OCI-LY1 (cell line): ENCODE measurements at regions not wholly inside any gene's neighbourhood (a gene's known extent, or its start where the extent isn't known, plus 50 kb on each side); places are given as distances from the start of the nearest gene placed in this dataset.

Source experiments
- H2AFZ ChIP-seq: fragments of 200-600 bp; sonication (generic), shearing (Covaris generic); 2 replicates; pipeline ENCODE4 v1.6.0; 2014; ENCODE audit warnings: antibody characterized with exemption, mild to moderate bottlenecking, low read length
- H3F3A ChIP-seq: fragments of 200-600 bp; sonication (generic), shearing (Covaris generic); 2 replicates; pipeline ENCODE4 v1.6.0; 2014; ENCODE audit warnings: mild to moderate bottlenecking, antibody characterized with exemption, low read length, moderate library complexity; ENCODE audit not compliant: insufficient read depth
- H3K27ac ChIP-seq: fragments of 200-600 bp; sonication (generic); 2 replicates; pipeline ENCODE4 v1.5.1; 2014; ENCODE audit warnings: low read length, mixed run types, mild to moderate bottlenecking, low read depth; ENCODE audit not compliant: poor library complexity, severe bottlenecking
- H3K27me3 ChIP-seq: fragments of 200-600 bp; sonication (generic); 2 replicates; pipeline ENCODE4 v1.6.0; 2014; ENCODE audit warnings: antibody characterized with exemption, mild to moderate bottlenecking, low read length, moderate library complexity; ENCODE audit not compliant: insufficient read depth
- H3K36me3 ChIP-seq: fragments of 200-600 bp; sonication (generic); 2 replicates; pipeline ENCODE4 v1.6.1; 2014; ENCODE audit warnings: mild to moderate bottlenecking, antibody characterized with exemption, low read length, moderate library complexity, mixed read lengths; ENCODE audit not compliant: insufficient read depth
- H3K4me1 ChIP-seq: fragments of 200-600 bp; sonication (generic); 2 replicates; pipeline ENCODE4 v1.5.1; 2014; ENCODE audit warnings: mild to moderate bottlenecking, low read length, moderate library complexity; ENCODE audit not compliant: insufficient read depth, severe bottlenecking
- H3K4me2 ChIP-seq: fragments of 200-600 bp; sonication (generic), shearing (Covaris generic); 2 replicates; pipeline ENCODE4 v1.6.1; 2014; ENCODE audit warnings: low read length
- H3K4me3 ChIP-seq: fragments of 200-600 bp; sonication (generic); 2 replicates; pipeline ENCODE4 v1.5.1; 2014; ENCODE audit warnings: low read length, low read depth, mild to moderate bottlenecking, mixed read lengths; ENCODE audit not compliant: poor library complexity, severe bottlenecking
- H3K79me2 ChIP-seq: fragments of 200-600 bp; shearing (Covaris generic); 2 replicates; pipeline ENCODE4 v1.6.1; 2016; ENCODE audit warnings: mixed run types, low read length, mixed read lengths; ENCODE audit not compliant: insufficient read depth
- H3K9ac ChIP-seq: fragments of 200-600 bp; sonication (generic), shearing (Covaris generic); 2 replicates; pipeline ENCODE4 v1.6.1; 2014; ENCODE audit warnings: mild to moderate bottlenecking, low read length, mixed read lengths
- H3K9me2 ChIP-seq: fragments of 200-600 bp; sonication (generic), shearing (Covaris generic); 2 replicates; pipeline ENCODE4 v1.6.1; 2014; ENCODE audit warnings: low read depth, mild to moderate bottlenecking, low read length, mixed read lengths
- H3K9me3 ChIP-seq: fragments of 200-600 bp; shearing (Covaris generic); 2 replicates; pipeline ENCODE4 v1.6.1; 2014; ENCODE audit warnings: low read length, mixed read lengths
- H4K20me1 ChIP-seq: fragments of 200-600 bp; sonication (generic), shearing (Covaris generic); 2 replicates; pipeline ENCODE4 v1.6.0; 2016; ENCODE audit warnings: mild to moderate bottlenecking, low read length; ENCODE audit not compliant: insufficient read depth
- EZH2 ChIP-seq: fragments of 200-600 bp; sonication (generic), shearing (Covaris generic); IDR thresholded peaks from 2 replicates; pipeline ENCODE4 v1.8.0; 2017; ENCODE audit warnings: borderline replicate concordance, mixed run types, mild to moderate bottlenecking, antibody characterized with exemption, low read length, moderate library complexity, mixed read lengths
- TF ChIP-seq, protein P1 (sequence below): fragments of 200-600 bp; sonication (generic), shearing (Covaris generic); IDR thresholded peaks from 2 replicates; pipeline ENCODE4 v1.5.1; 2017; ENCODE audit warnings: mild to moderate bottlenecking, antibody characterized with exemption, low read length, moderate library complexity, mixed read lengths

DNA sequence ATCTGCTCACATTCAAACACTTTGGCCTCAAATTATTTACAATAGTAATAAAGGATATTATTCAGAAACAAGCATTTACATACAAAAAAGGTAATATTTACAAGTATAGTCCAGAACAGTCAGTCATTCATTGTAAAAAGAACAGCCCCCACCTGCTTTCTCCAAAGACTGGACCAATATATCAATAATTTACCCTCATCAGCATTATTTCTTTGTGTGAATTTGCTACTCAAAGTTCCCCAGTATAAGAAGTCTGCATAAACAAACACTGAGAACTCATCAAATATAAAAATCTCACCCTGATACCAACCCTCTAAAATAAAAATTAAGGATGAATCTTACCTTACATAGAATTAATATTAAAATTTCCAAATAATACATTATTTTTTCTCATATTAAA is 267.8 kb upstream of the POU5F2 start:
- Histone ChIP-seq H2AFZ (no peak overlapping the region), H3K4me1 (no peaks in the 10 kb centered on the region), H4K20me1 (no peaks in the 10 kb centered on the region), H3K9ac (no peak overlapping the region), H3K27me3 (no peaks in the 10 kb centered on the region), H3K27ac (no peak overlapping the region), H3K4me2 (no peak overlapping the region), H3K36me3 (no peaks in the 10 kb centered on the region), H3F3A (no peaks in the 10 kb centered on the region), H3K9me3 (peaks cover 3% of the 10 kb centered on the region; the same call in 1 of the 2 replicates), H3K79me2 (no peaks in the 10 kb centered on the region), H3K9me2 (no peaks in the 10 kb centered on the region), H3K4me3 (no peak overlapping the region)
- TF ChIP-seq, protein P1, sequence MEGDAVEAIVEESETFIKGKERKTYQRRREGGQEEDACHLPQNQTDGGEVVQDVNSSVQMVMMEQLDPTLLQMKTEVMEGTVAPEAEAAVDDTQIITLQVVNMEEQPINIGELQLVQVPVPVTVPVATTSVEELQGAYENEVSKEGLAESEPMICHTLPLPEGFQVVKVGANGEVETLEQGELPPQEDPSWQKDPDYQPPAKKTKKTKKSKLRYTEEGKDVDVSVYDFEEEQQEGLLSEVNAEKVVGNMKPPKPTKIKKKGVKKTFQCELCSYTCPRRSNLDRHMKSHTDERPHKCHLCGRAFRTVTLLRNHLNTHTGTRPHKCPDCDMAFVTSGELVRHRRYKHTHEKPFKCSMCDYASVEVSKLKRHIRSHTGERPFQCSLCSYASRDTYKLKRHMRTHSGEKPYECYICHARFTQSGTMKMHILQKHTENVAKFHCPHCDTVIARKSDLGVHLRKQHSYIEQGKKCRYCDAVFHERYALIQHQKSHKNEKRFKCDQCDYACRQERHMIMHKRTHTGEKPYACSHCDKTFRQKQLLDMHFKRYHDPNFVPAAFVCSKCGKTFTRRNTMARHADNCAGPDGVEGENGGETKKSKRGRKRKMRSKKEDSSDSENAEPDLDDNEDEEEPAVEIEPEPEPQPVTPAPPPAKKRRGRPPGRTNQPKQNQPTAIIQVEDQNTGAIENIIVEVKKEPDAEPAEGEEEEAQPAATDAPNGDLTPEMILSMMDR: no peak
- TF ChIP-seq EZH2: no peak

DNA sequence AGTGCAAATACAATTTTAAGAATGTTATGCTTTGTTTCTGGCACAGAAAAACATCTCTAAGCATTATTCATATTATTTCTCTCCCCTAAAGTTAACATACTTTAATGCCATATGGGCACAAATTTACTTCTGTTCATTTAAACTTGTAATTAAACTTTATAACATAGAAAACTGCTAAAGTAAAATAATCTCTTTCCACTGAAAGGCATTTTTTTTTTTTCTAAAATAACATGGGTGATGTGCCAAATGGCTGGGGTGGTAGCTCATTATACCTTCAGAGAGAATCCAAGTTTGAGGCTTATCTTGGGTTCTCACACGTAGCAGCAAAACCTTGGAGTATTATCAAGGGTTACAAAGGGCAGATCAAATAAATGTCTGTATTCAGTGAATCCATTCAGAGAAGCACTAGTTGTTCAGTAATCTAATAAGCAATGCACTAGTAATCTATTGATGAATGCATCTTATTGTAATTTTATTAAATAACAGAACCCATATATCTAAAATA is 257.6 kb upstream of the POU5F2 start:
- Histone ChIP-seq H3K79me2 (no peaks in the 10 kb centered on the region; the same call in 1 of the 2 replicates), H3K9me2 (no peaks in the 10 kb centered on the region), H3K4me2 (no peak overlapping the region), H4K20me1 (no peaks in the 10 kb centered on the region), H2AFZ (no peak overlapping the region), H3K4me1 (no peaks in the 10 kb centered on the region), H3K36me3 (no peaks in the 10 kb centered on the region; the same call in 1 of the 2 replicates), H3K4me3 (no peak overlapping the region), H3K9me3 (no peaks in the 10 kb centered on the region), H3K27me3 (no peaks in the 10 kb centered on the region), H3K9ac (no peak overlapping the region), H3F3A (no peaks in the 10 kb centered on the region), H3K27ac (no peak overlapping the region)
- TF ChIP-seq, protein P1: no peak
- TF ChIP-seq EZH2: no peak

DNA sequence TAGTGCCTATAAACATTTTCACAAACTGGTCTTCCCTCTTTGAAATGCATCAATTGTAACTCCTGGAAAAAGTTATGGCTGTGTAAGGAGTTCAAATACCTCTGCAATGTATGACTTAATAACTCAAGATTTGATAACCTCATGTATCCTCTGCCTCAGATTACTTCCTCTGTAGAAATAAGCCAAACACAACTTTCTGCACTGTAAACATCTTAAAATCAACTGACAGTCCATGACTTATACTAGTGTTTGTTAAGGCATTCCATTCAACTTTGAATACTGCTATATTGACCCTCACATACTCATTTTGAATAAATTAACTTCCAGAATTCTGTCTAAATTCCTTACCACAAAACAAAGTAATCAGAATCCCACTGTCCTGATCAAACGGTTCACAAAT is 256.2 kb upstream of the POU5F2 start:
- H3K36me3 ChIP-seq: no peaks in the 10 kb centered on the region
- no peaks in the 10 kb centered on the region for H3F3A ChIP-seq
- no peaks in the 10 kb centered on the region for H3K9me2 ChIP-seq
- TF ChIP-seq, protein P1: no peak
- TF ChIP-seq EZH2: no peak
- no peaks in the 10 kb centered on the region; the same call in 1 of the 2 replicates for H3K79me2 ChIP-seq
- H3K27me3 ChIP-seq: no peaks in the 10 kb centered on the region
- H2AFZ ChIP-seq: no peak overlapping the region
- no peaks in the 10 kb centered on the region for H3K9me3 ChIP-seq
- H3K4me3 ChIP-seq: no peak overlapping the region
- H3K4me1 ChIP-seq: no peaks in the 10 kb centered on the region
- no peak overlapping the region for H3K27ac ChIP-seq
- no peak overlapping the region for H3K4me2 ChIP-seq
- no peak overlapping the region for H3K9ac ChIP-seq
- no peaks in the 10 kb centered on the region for H4K20me1 ChIP-seq
